Liver (tissue), 8 donors: ENCODE measurements at regions not wholly inside any gene's neighbourhood (a gene's known extent, or its start where the extent isn't known, plus 50 kb on each side); places are given as distances from the start of the nearest gene placed in this dataset.

ENCODE experiments used
- DNase-seq: peaks from one replicate; pipeline ENCODE4 v3.0.0-alpha.2; 2017; ENCODE audit warnings: low spot score
- H3K27ac ChIP-seq, 2 donors: one replicate each; pipeline ENCODE4 v1.7.0; 2013; ENCODE audit warnings: inconsistent platforms in 2 of 2, low read length in 2 of 2, control low read depth in 1 of 2, low read depth in 1 of 2, mild to moderate bottlenecking in 1 of 2
- H3K27me3 ChIP-seq, 4 donors: one replicate each; pipeline versions ENCODE4 v1.6.1 to v1.7.0; 2013; ENCODE audit warnings: low read length in 3 of 4, inconsistent platforms in 1 of 4, mild to moderate bottlenecking in 1 of 4, moderate library complexity in 1 of 4; ENCODE audit not compliant: control insufficient read depth in 4 of 4, insufficient read depth in 4 of 4
- H3K36me3 ChIP-seq, 4 donors: one replicate each; pipeline versions ENCODE4 v1.6.1 to v1.7.0; 2013; ENCODE audit warnings: low read length in 3 of 4, mild to moderate bottlenecking in 3 of 4, low read depth in 1 of 4, moderate library complexity in 1 of 4; ENCODE audit not compliant: control insufficient read depth in 4 of 4, insufficient read depth in 3 of 4
- H3K4me1 ChIP-seq, 4 donors: one replicate each; pipeline versions ENCODE4 v1.6.1 to v1.7.0; 2013; ENCODE audit warnings: low read length in 3 of 4, mild to moderate bottlenecking in 3 of 4, moderate library complexity in 1 of 4; ENCODE audit not compliant: control insufficient read depth in 4 of 4, insufficient read depth in 4 of 4
- H3K4me3 ChIP-seq, 3 donors: one replicate each; pipeline versions ENCODE4 v1.6.1 to v1.7.0; 2013; ENCODE audit warnings: low read length in 3 of 3, control low read depth in 1 of 3, low read depth in 1 of 3, mild to moderate bottlenecking in 1 of 3
- H3K9ac ChIP-seq, 2 donors: one replicate each; pipeline ENCODE4 v1.7.0; 2013; ENCODE audit warnings: low read length in 2 of 2, mild to moderate bottlenecking in 2 of 2, moderate library complexity in 2 of 2, control low read depth in 1 of 2, low read depth in 1 of 2
- H3K9me3 ChIP-seq, 4 donors: one replicate each; pipeline versions ENCODE4 v1.6.1 to v1.7.0; 2013; ENCODE audit warnings: low read length in 3 of 4; ENCODE audit not compliant: control insufficient read depth in 4 of 4
- CTCF ChIP-seq: fragments of 150-350 bp; IDR thresholded peaks from 2 replicates; pipeline ENCODE4 v1.5.1; 2017; ENCODE audit warnings: improper control_type of control experiment, low read depth, low read length; ENCODE audit not compliant: missing input control
- EGR1 ChIP-seq, 2 donors: IDR thresholded peaks; 2 replicates each; pipeline ENCODE4 v1.6.1; 2016 to 2018; ENCODE audit warnings: antibody characterized with exemption in 2 of 2, low read depth in 2 of 2
- FOXA1 ChIP-seq: IDR thresholded peaks from 2 replicates; pipeline ENCODE4 v1.6.1; 2016; ENCODE audit warnings: antibody characterized with exemption
- FOXA2 ChIP-seq: IDR thresholded peaks from 2 replicates; pipeline ENCODE4 v1.6.1; 2016; ENCODE audit warnings: antibody characterized with exemption
- GABPA ChIP-seq, 2 donors: IDR thresholded peaks in 1 of 2; conservative IDR thresholded peaks in 1 of 2; 2 replicates each; pipeline ENCODE4 v1.6.1; 2016; ENCODE audit warnings: antibody characterized with exemption in 2 of 2, mild to moderate bottlenecking in 1 of 2, moderate library complexity in 1 of 2
- HNF4A ChIP-seq, 2 donors: conservative IDR thresholded peaks; 2 replicates each; pipeline ENCODE4 v1.6.1; 2016; ENCODE audit warnings: antibody characterized with exemption in 2 of 2, mild to moderate bottlenecking in 2 of 2
- HNF4G ChIP-seq: IDR thresholded peaks from 2 replicates; pipeline ENCODE4 v1.6.1; 2016; ENCODE audit warnings: antibody characterized with exemption
- JUND ChIP-seq, 2 donors: IDR thresholded peaks; 2 replicates each; pipeline ENCODE4 v1.6.1; 2016; ENCODE audit warnings: antibody characterized with exemption in 2 of 2
- NR2F2 ChIP-seq: IDR thresholded peaks from 2 replicates; pipeline ENCODE4 v1.6.1; 2016; ENCODE audit warnings: antibody characterized with exemption
- RAD21 ChIP-seq, 2 donors: IDR thresholded peaks; 2 replicates each; pipeline ENCODE4 v1.6.1; 2016; ENCODE audit warnings: antibody characterized with exemption in 2 of 2, mild to moderate bottlenecking in 2 of 2
- RXRA ChIP-seq, 2 donors: IDR thresholded peaks; 2 replicates each; pipeline ENCODE4 v1.6.1; 2017 to 2018; ENCODE audit warnings: antibody characterized with exemption in 2 of 2, mild to moderate bottlenecking in 1 of 2
- SP1 ChIP-seq: IDR thresholded peaks from 2 replicates; pipeline ENCODE4 v1.6.1; 2018; ENCODE audit warnings: antibody characterized with exemption, mild to moderate bottlenecking
- TAF1 ChIP-seq: conservative IDR thresholded peaks from 2 replicates; pipeline ENCODE4 v1.6.1; 2016; ENCODE audit warnings: antibody characterized with exemption, mild to moderate bottlenecking
- YY1 ChIP-seq: IDR thresholded peaks from 2 replicates; pipeline ENCODE4 v1.6.1; 2016; ENCODE audit warnings: antibody characterized with exemption, mild to moderate bottlenecking
- WGBS: extraction: QIAGEN DNeasy Blood & Tissue Kit; methylation state at CpG from one replicate; pipeline ENCODE4 v1.1.7; 2013; 5-methylcytosine and 5-hydroxymethylcytosine counted together
- TF ChIP-seq, protein P1 (sequence below): IDR thresholded peaks from 2 replicates; pipeline ENCODE4 v1.6.1; 2016; ENCODE audit warnings: antibody characterized with exemption
- TF ChIP-seq, protein P2 (sequence below): IDR thresholded peaks from 2 replicates; pipeline ENCODE4 v1.6.1; 2016; ENCODE audit warnings: antibody characterized with exemption
- TF ChIP-seq, protein P3 (sequence below): IDR thresholded peaks from 2 replicates; pipeline ENCODE4 v1.6.1; 2016; ENCODE audit warnings: antibody characterized with exemption, mild to moderate bottlenecking
- TF ChIP-seq, protein P4 (sequence below): IDR thresholded peaks from 2 replicates; pipeline ENCODE4 v1.6.1; 2016; ENCODE audit warnings: antibody characterized with exemption
- donor health status: healthy.
- donor health status: healthy.
- donor health status: healthy.
- donor health status: healthy.
- donor health status: healthy.

DNA sequence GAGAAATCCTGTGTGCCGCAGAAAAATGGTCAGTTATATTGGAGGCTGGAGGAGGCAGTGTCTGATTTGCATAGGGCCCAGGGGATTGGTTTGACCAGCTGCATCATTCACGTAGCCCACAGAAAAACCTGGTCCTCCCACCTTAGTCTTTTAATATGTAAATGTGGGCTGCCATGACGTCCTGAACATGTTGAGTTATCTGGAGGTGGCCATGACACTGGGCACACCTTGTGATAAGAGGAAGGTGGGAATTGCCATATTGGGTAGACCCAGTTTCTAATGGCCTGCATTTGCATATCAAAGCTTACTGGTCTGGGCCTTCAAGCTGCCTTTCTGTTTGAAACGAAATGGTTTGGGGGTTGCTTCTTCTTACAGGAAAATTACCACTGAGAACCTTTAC, 162.2 kb downstream of the AHR start:
- no peak for DNase-seq
- Histone ChIP-seq H3K9ac (no peak overlapping the region), H3K36me3 (no peaks in the 10 kb centered on the region), H3K4me3 (no peak overlapping the region), H3K27ac (no peak overlapping the region), H3K27me3 (no peaks in the 10 kb centered on the region), H3K4me1 (peaks cover 0 to 6% (median 3%) of the 10 kb centered on the region in 4 donors), H3K9me3 (no peaks in the 10 kb centered on the region)
- 94% methylated on average over 4 of the region's 4 CpGs for WGBS
- no peak for TF ChIP-seq GABPA (IDR thresholded peaks at IDR 0.05 in 1 of 2, conservative IDR thresholded peaks at IDR 0.05 in 1 of 2)
- no peak for TF ChIP-seq JUND (IDR thresholded peaks at IDR 0.05)
- TF ChIP-seq, protein P1, sequence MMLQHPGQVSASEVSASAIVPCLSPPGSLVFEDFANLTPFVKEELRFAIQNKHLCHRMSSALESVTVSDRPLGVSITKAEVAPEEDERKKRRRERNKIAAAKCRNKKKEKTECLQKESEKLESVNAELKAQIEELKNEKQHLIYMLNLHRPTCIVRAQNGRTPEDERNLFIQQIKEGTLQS, result no peak
- TF ChIP-seq YY1, result no peak
- TF ChIP-seq EGR1 (IDR thresholded peaks at IDR 0.05; ENCODE audit: low read depth in 2 of 2), result no peak
- TF ChIP-seq TAF1, result no peak
- TF ChIP-seq, protein P2, sequence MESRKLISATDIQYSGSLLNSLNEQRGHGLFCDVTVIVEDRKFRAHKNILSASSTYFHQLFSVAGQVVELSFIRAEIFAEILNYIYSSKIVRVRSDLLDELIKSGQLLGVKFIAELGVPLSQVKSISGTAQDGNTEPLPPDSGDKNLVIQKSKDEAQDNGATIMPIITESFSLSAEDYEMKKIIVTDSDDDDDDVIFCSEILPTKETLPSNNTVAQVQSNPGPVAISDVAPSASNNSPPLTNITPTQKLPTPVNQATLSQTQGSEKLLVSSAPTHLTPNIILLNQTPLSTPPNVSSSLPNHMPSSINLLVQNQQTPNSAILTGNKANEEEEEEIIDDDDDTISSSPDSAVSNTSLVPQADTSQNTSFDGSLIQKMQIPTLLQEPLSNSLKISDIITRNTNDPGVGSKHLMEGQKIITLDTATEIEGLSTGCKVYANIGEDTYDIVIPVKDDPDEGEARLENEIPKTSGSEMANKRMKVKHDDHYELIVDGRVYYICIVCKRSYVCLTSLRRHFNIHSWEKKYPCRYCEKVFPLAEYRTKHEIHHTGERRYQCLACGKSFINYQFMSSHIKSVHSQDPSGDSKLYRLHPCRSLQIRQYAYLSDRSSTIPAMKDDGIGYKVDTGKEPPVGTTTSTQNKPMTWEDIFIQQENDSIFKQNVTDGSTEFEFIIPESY, result no peak
- TF ChIP-seq FOXA1, result no peak
- no peak for TF ChIP-seq RAD21 (IDR thresholded peaks at IDR 0.05)
- no peak for TF ChIP-seq SP1
- TF ChIP-seq RXRA (IDR thresholded peaks at IDR 0.05), result no peak
- TF ChIP-seq CTCF, result no peak
- TF ChIP-seq NR2F2, result no peak
- TF ChIP-seq, protein P3, sequence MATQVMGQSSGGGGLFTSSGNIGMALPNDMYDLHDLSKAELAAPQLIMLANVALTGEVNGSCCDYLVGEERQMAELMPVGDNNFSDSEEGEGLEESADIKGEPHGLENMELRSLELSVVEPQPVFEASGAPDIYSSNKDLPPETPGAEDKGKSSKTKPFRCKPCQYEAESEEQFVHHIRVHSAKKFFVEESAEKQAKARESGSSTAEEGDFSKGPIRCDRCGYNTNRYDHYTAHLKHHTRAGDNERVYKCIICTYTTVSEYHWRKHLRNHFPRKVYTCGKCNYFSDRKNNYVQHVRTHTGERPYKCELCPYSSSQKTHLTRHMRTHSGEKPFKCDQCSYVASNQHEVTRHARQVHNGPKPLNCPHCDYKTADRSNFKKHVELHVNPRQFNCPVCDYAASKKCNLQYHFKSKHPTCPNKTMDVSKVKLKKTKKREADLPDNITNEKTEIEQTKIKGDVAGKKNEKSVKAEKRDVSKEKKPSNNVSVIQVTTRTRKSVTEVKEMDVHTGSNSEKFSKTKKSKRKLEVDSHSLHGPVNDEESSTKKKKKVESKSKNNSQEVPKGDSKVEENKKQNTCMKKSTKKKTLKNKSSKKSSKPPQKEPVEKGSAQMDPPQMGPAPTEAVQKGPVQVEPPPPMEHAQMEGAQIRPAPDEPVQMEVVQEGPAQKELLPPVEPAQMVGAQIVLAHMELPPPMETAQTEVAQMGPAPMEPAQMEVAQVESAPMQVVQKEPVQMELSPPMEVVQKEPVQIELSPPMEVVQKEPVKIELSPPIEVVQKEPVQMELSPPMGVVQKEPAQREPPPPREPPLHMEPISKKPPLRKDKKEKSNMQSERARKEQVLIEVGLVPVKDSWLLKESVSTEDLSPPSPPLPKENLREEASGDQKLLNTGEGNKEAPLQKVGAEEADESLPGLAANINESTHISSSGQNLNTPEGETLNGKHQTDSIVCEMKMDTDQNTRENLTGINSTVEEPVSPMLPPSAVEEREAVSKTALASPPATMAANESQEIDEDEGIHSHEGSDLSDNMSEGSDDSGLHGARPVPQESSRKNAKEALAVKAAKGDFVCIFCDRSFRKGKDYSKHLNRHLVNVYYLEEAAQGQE, result no peak
- no peak for TF ChIP-seq HNF4G
- no peak for TF ChIP-seq FOXA2
- TF ChIP-seq, protein P4, sequence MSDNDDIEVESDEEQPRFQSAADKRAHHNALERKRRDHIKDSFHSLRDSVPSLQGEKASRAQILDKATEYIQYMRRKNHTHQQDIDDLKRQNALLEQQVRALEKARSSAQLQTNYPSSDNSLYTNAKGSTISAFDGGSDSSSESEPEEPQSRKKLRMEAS, result no peak
- TF ChIP-seq HNF4A (conservative IDR thresholded peaks at IDR 0.05), result no peak
